ENCODE measurements at regions not wholly inside any gene's neighbourhood (a gene's known extent, or its start where the extent isn't known, plus 50 kb on each side); places are given as distances from the start of the nearest gene placed in this dataset.

- POLR2A ChIA-PET: no interaction called here
- H3K4me3 ChIP-seq (ENCODE audit: low read depth, low read length): no peak overlapping the region
- CTCF ChIA-PET: interaction anchor here (1.2 kb wide), 1 partner anchor 450 kb away, joined by 3 read pairs; no protein-coding TSS in a partner anchor
- DNase-seq (ENCODE audit: low read depth, low spot score): no peak
- no peak for TF ChIP-seq CTCF (IDR thresholded peaks at IDR 0.05; ENCODE audit: insufficient read depth, low read length, missing control alignments)
These were observed 371.2 kb upstream of the SULF2 start for GRCh38 chr20:48156521-48156920.

DNA sequence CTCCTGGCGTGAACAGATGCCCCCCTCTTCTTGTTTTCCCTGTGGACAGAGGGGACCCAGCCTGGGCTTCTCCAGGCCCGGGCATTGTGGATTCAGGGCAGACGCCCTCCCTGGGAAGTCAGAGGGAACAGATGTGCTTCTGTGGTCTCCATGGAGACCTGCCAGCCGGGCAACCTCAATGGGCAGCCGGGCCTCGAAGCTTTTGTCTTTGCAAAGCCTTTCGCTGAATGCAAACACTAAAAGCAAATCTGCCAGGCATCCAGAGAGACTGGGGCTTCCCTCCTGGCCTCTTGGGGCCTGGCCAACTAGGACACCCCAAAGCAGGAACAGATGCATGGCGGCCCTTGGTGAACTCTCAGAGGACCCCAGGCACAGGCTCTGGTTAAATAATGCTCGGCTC is 370.0 kb upstream of the SULF2 start:
- no peak overlapping the region for H3K4me3 ChIP-seq (ENCODE audit: low read depth, low read length)
- POLR2A ChIA-PET: no interaction called here
- DNase-seq (ENCODE audit: low read depth, low spot score): no peak
- CTCF ChIA-PET: no interaction called here
- no peak for TF ChIP-seq CTCF (IDR thresholded peaks at IDR 0.05; ENCODE audit: insufficient read depth, low read length, missing control alignments)

DNA sequence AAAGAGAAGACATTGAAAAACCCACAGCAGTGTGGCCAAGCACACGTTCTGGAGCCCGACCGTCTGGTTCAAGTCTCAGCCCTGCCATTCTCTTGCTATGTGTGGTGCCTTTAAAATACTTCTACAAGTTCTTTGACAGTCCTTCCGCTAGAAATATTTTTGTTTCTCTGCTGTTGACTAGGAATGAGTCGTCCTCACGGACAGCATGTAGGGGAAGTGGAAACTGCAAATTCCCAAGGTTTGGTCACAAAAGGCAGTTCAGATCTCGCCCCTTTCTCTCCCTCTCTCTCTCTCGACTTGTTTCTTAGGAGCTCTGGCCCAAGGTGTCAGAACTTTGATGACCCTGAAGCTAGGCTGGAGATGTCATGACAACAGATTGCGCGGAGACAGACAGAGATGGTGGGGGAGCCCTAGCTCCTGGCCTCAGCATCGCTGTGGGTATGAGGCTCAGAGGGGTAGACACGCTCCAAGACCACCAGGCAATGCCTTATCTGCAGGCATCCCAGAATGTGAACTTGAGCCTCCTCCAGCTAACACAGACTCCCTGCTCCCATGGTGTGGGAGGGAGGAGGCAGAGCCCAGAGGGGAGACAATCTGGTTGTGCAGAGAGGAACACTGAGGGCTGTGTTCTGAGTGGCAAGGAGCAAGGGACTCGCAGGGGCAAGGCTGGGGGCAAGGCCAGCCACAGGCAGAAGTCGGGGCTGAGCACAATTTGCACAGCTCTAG is 368.9 kb upstream of the SULF2 start:
- CTCF ChIA-PET: no interaction called here
- TF ChIP-seq CTCF (IDR thresholded peaks at IDR 0.05; ENCODE audit: insufficient read depth, low read length, missing control alignments): no peak
- DNase-seq (ENCODE audit: low read depth, low spot score): no peak
- POLR2A ChIA-PET: no interaction called here
- H3K4me3 ChIP-seq (ENCODE audit: low read depth, low read length): no peak overlapping the region

GRCh38 chr20:48153523-48153922 is 368.2 kb upstream of the SULF2 start:
- no peak overlapping the region for H3K4me3 ChIP-seq (ENCODE audit: low read depth, low read length)
- ChIA-PET POLR2A (no interaction called here), CTCF (no interaction called here)
- DNase-seq (ENCODE audit: low read depth, low spot score): no peak
- TF ChIP-seq CTCF (IDR thresholded peaks at IDR 0.05; ENCODE audit: insufficient read depth, low read length, missing control alignments): no peak

DNA sequence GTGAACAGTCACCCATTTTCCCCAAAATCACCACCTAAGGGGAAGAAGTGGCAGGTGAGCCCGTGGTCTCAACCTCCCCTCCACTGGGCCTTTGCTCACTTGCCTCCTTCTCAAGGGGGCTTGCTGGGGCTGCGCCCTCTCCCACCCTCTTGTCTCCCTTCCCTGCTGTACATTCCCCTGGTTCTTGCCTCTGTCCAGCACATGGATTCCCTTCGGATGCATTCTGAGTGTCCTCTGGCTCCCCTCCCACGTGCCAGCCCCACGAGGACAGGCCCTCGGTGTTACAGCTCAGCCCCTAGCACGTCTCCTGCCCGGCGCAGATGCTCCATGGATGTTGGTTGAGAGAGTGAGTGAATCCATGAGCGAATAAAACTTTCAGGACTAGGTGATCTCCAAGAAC is 367.8 kb upstream of the SULF2 start:
- CTCF ChIA-PET: no interaction called here
- no peak overlapping the region for H3K4me3 ChIP-seq (ENCODE audit: low read depth, low read length)
- POLR2A ChIA-PET: no interaction called here
- no peak for TF ChIP-seq CTCF (IDR thresholded peaks at IDR 0.05; ENCODE audit: insufficient read depth, low read length, missing control alignments)
- DNase-seq (ENCODE audit: low read depth, low spot score): no peak

GRCh38 chr20:48150568-48150967 is 365.3 kb upstream of the SULF2 start:
- POLR2A ChIA-PET: no interaction called here
- TF ChIP-seq CTCF (IDR thresholded peaks at IDR 0.05; ENCODE audit: insufficient read depth, low read length, missing control alignments): no peak
- no peak for DNase-seq (ENCODE audit: low read depth, low spot score)
- CTCF ChIA-PET: no interaction called here
- H3K4me3 ChIP-seq (ENCODE audit: low read depth, low read length): no peak overlapping the region

All from AG04449 (cell line).